Endothelial cell of umbilical vein (primary cell): ENCODE measurements at regions not wholly inside any gene's neighbourhood (a gene's known extent, or its start where the extent isn't known, plus 50 kb on each side); places are given as distances from the start of the nearest gene placed in this dataset.

Experiments
- BruUV-seq: library from RNA; stranded (reverse); fragments of 400-500 nt; replicated peaks from 2 replicates; lab custom pipeline; 2021; lab: Mats Ljungman, UMichigan
- CTCF ChIA-PET: fragments of 300-600, 350-600 bp; sonication (Branson Sonifier 250); formaldehyde crosslinking; loops from one replicate; lab custom pipeline; 2021; ENCODE audit warnings: antibody characterized with exemption, inconsistent platforms; lab: Charles Lee
- POLR2A ChIA-PET: fragments of 300-600, 350-600 bp; sonication (Branson Sonifier 250); formaldehyde crosslinking; loops from one replicate; lab custom pipeline; 2021; ENCODE audit warnings: antibody characterized with exemption, inconsistent platforms; lab: Charles Lee
- DNase-seq: peaks from one replicate; pipeline ENCODE4 v3.0.0-alpha.2; 2011; ENCODE audit warnings: low read depth, low spot score
- FAIRE-seq: peaks from 2 replicates; lab custom pipeline; 2011; peaks lifted over from hg19 to GRCh38; lab: Jason Lieb, UNC
- H2AFZ ChIP-seq: 2 replicates; pipeline ENCODE4 v1.6.0; 2012; ENCODE audit warnings: low read depth, low read length, control low read depth, inconsistent platforms
- H3K27ac ChIP-seq: 2 replicates; pipeline ENCODE4 v1.5.1; 2011; ENCODE audit warnings: low read depth, mild to moderate bottlenecking, control low read depth, low read length, moderate library complexity; ENCODE audit not compliant: insufficient read depth
- H3K27me3 ChIP-seq, 2 experiments: 2 replicates each; pipeline versions ENCODE4 v1.6.0 to v1.6.1; 2011; ENCODE audit warnings: low read length in 2 of 2, mixed read lengths in 1 of 2; ENCODE audit not compliant: control insufficient read depth in 2 of 2, insufficient read depth in 2 of 2
- H3K36me3 ChIP-seq, 2 experiments: 2 replicates in 1 of 2; 3 replicates in 1 of 2; pipeline ENCODE4 v1.5.1; 2011; ENCODE audit warnings: low read length in 2 of 2, mild to moderate bottlenecking in 1 of 2, moderate library complexity in 1 of 2; ENCODE audit not compliant: control insufficient read depth in 2 of 2, insufficient read depth in 2 of 2; ENCODE audit errors: extremely low read depth in 1 of 2
- H3K4me1 ChIP-seq: 3 replicates; pipeline ENCODE4 v1.5.1; 2011; ENCODE audit warnings: mild to moderate bottlenecking, low read length; ENCODE audit not compliant: control insufficient read depth, insufficient read depth; ENCODE audit errors: extremely low read depth
- H3K4me2 ChIP-seq: 2 replicates; pipeline ENCODE4 v1.6.1; 2011; ENCODE audit warnings: low read length, control low read depth, mixed read lengths; ENCODE audit not compliant: insufficient read depth
- H3K4me3 ChIP-seq, 3 experiments: fragments of 200-600 bp in 1 of 3; sonication (generic), shearing (Covaris generic) in 1 of 3; replicated peaks in 1 of 3; 2 replicates each; pipeline ENCODE4 v1.5.1; 2011 to 2016; ENCODE audit warnings: control low read depth in 3 of 3, low read length in 3 of 3, mild to moderate bottlenecking in 2 of 3, inconsistent platforms in 1 of 3, low read depth in 1 of 3, moderate library complexity in 1 of 3; ENCODE audit not compliant: insufficient read depth in 1 of 3
- H3K79me2 ChIP-seq: 2 replicates; pipeline ENCODE4 v1.6.0; 2012; ENCODE audit warnings: low read length, inconsistent platforms; ENCODE audit not compliant: control insufficient read depth, insufficient read depth
- H3K9ac ChIP-seq: replicated peaks from 2 replicates; pipeline ENCODE3; 2011; ENCODE audit warnings: low read length, control low read depth; ENCODE audit not compliant: insufficient read depth; ENCODE audit errors: extremely low read depth
- H3K9me1 ChIP-seq: replicated peaks from 3 replicates; pipeline ENCODE4 v1.6.0; 2011; ENCODE audit warnings: mild to moderate bottlenecking, low read length; ENCODE audit not compliant: control insufficient read depth, insufficient read depth; ENCODE audit errors: extremely low read depth
- H3K9me3 ChIP-seq: replicated peaks from 2 replicates; pipeline ENCODE4 v1.5.1; 2012; ENCODE audit warnings: low read length, inconsistent platforms; ENCODE audit not compliant: control insufficient read depth, insufficient read depth
- H4K20me1 ChIP-seq: replicated peaks from 2 replicates; pipeline ENCODE3; 2011; ENCODE audit warnings: mild to moderate bottlenecking, low read length; ENCODE audit not compliant: control insufficient read depth, insufficient read depth; ENCODE audit errors: extremely low read depth
- CTCF ChIP-seq, 2 donors: IDR thresholded peaks; 1 replicate in 1 of 2; 2 replicates in 1 of 2; pipeline ENCODE4 v1.5.1; 2011; ENCODE audit warnings: low read length in 2 of 2, mild to moderate bottlenecking in 2 of 2, moderate library complexity in 2 of 2, control low read depth in 1 of 2, inconsistent platforms in 1 of 2, low read depth in 1 of 2; ENCODE audit not compliant: insufficient read depth in 1 of 2; ENCODE audit errors: extremely low read depth in 1 of 2
- EZH2 ChIP-seq: IDR thresholded peaks from 2 replicates; pipeline ENCODE4 v1.6.1; 2012; ENCODE audit warnings: borderline replicate concordance, low read depth, mild to moderate bottlenecking, moderate library complexity, low read length, inconsistent platforms; ENCODE audit not compliant: severe bottlenecking
- FOS ChIP-seq: IDR thresholded peaks from 2 replicates; pipeline ENCODE4 v1.6.1; 2011; ENCODE audit warnings: mild to moderate bottlenecking, low read length, moderate library complexity, borderline replicate concordance; ENCODE audit not compliant: insufficient read depth
- GATA2 ChIP-seq: IDR thresholded peaks from 2 replicates; pipeline ENCODE4 v1.7.0; 2011; ENCODE audit warnings: low read depth, mild to moderate bottlenecking, moderate library complexity, mixed read lengths, low read length; ENCODE audit not compliant: insufficient read length, insufficient read depth
- JUN ChIP-seq: IDR thresholded peaks from 2 replicates; pipeline ENCODE4 v1.6.1; 2011; ENCODE audit warnings: borderline replicate concordance, low read depth; ENCODE audit not compliant: insufficient read length, insufficient read depth
- MAX ChIP-seq: IDR thresholded peaks from 2 replicates; pipeline ENCODE4 v1.6.1; 2011; ENCODE audit not compliant: insufficient read depth, insufficient read length
- MYC ChIP-seq: IDR thresholded peaks from one replicate; pipeline ENCODE4 v1.6.1; 2011; ENCODE audit warnings: mild to moderate bottlenecking, low read depth, low read length
- POLR2A ChIP-seq: IDR thresholded peaks from 2 replicates; pipeline ENCODE4 v1.6.1; 2012; ENCODE audit warnings: low read depth, mild to moderate bottlenecking, control low read depth, low read length
- POLR2AphosphoS5 ChIP-seq: IDR thresholded peaks from 2 replicates; pipeline ENCODE4 v1.6.1; 2012; ENCODE audit warnings: low read depth, mild to moderate bottlenecking, control low read depth, low read length, moderate library complexity; ENCODE audit not compliant: insufficient read depth
- dilution Hi-C: fragments of 300-500 bp; cut with MboI; formaldehyde crosslinking; loops from one replicate; pipeline ENCODE4 v1.15.0; 2019; ENCODE audit warnings: low sequenced_read_pairs; ENCODE audit not compliant: extremely low pct_ligation_motif_present
- intact Hi-C: fragments of 100-400 bp; cut with micrococcal nuclease; formaldehyde crosslinking; loops from one replicate; pipeline ENCODE4 v1.10.0; 2022

GRCh38 chr1:60386249-60386648 lies 312.7 kb upstream of the C1orf87 start:
- Histone ChIP-seq H3K79me2 (no peaks in the 10 kb centered on the region), H2AFZ (no peak overlapping the region), H3K4me1 (peaks cover 3% of the 10 kb centered on the region), H3K9ac (no peak overlapping the region), H3K27me3 (no peaks in the 10 kb centered on the region), H3K4me2 (no peak overlapping the region), H3K27ac (no peak overlapping the region), H4K20me1 (no peaks in the 10 kb centered on the region), H3K9me1 (no peaks in the 10 kb centered on the region), H3K9me3 (no peaks in the 10 kb centered on the region), H3K4me3 (no peak overlapping the region), H3K36me3 (no peaks in the 10 kb centered on the region)
- POLR2A ChIA-PET = no interaction called here
- no peak for TF ChIP-seq JUN
- no peak for TF ChIP-seq POLR2AphosphoS5
- no TSS peak for BruUV-seq
- dilution Hi-C loops (no loop called here), intact Hi-C loops (no loop called here)
- DNase-seq (no peak), FAIRE-seq (no peak)
- CTCF ChIA-PET = interaction anchor here (0.8 kb wide), 1 partner anchor 105 kb away, joined by 3 read pairs; no protein-coding TSS in a partner anchor

- intact Hi-C loops = no loop called here
- DNase-seq = no peak
- no TSS peak for BruUV-seq
- no peaks in the 10 kb centered on the region for H3K79me2 ChIP-seq
- no peak for TF ChIP-seq MYC
- TF ChIP-seq GATA2 = no peak
- no peak for TF ChIP-seq EZH2
- no peak for TF ChIP-seq MAX
- no peak for TF ChIP-seq FOS
- TF ChIP-seq POLR2A = no peak
- TF ChIP-seq POLR2AphosphoS5 = no peak
- TF ChIP-seq JUN = no peak
- TF ChIP-seq CTCF (IDR thresholded peaks at IDR 0.05; ENCODE audit: extremely low read depth in 1 of 2, insufficient read depth in 1 of 2, low read depth in 1 of 2, low read length in 2 of 2) = no peak
- H3K27ac ChIP-seq = no peak overlapping the region
- no peak overlapping the region for H2AFZ ChIP-seq
- H3K9me3 ChIP-seq = no peaks in the 10 kb centered on the region
- no peaks in the 10 kb centered on the region for H3K27me3 ChIP-seq
- dilution Hi-C loops = no loop called here
- no peaks in the 10 kb centered on the region for H3K9me1 ChIP-seq
- ChIA-PET POLR2A (no interaction called here), CTCF (interaction anchor here (1.1 kb wide), 1 partner anchor 11 kb away, joined by 3 read pairs; no protein-coding TSS in a partner anchor)
- no peak overlapping the region for H3K4me3 ChIP-seq
- no peak overlapping the region for H3K4me2 ChIP-seq
- H3K36me3 ChIP-seq = no peaks in the 10 kb centered on the region
- H4K20me1 ChIP-seq = no peaks in the 10 kb centered on the region
- no peak for FAIRE-seq
- no peaks in the 10 kb centered on the region for H3K4me1 ChIP-seq
- H3K9ac ChIP-seq = no peak overlapping the region
These were observed 302.6 kb upstream of the C1orf87 start for GRCh38 chr1:60376196-60376595.
